ENCODE measurements at regions not wholly inside any gene's neighbourhood (a gene's known extent, or its start where the extent isn't known, plus 50 kb on each side); places are given as distances from the start of the nearest gene placed in this dataset.

- DNase-seq, result no peak
These were observed 747.3 kb upstream of the PIK3C3 start for GRCh38 chr18:41207706-41208105.

- DNase-seq, result no peak
These were observed 748.6 kb upstream of the PIK3C3 start for GRCh38 chr18:41206341-41206830.

- DNase-seq, result no peak
These were observed 755.8 kb upstream of the PIK3C3 start for GRCh38 chr18:41199212-41199611.

- no peak for DNase-seq
These were observed 757.1 kb upstream of the PIK3C3 start for GRCh38 chr18:41197967-41198366.

- DNase-seq, result no peak
These were observed 784.7 kb upstream of the PIK3C3 start for GRCh38 chr18:41170346-41170745.

- DNase-seq, result no peak
These were observed 789.4 kb upstream of the PIK3C3 start for GRCh38 chr18:41165625-41166024.

- DNase-seq, result no peak
These were observed 792.3 kb upstream of the PIK3C3 start for GRCh38 chr18:41162781-41163180.

- DNase-seq, result no peak
These were observed 792.8 kb upstream of the PIK3C3 start for GRCh38 chr18:41162191-41162590.

- DNase-seq, result no peak
These were observed 798.9 kb upstream of the PIK3C3 start for GRCh38 chr18:41155910-41156851.

- no peak for DNase-seq
These were observed 800.0 kb upstream of the PIK3C3 start for GRCh38 chr18:41155025-41155424.

GRCh38 chr18:41153871-41154270 is 801.2 kb upstream of the PIK3C3 start:
- DNase-seq, result no peak

GRCh38 chr18:41150316-41150715 is 804.7 kb upstream of the PIK3C3 start:
- no peak for DNase-seq

GRCh38 chr18:41146301-41146700 is 808.7 kb upstream of the PIK3C3 start:
- DNase-seq, result no peak

GRCh38 chr18:41145516-41145915 is 809.5 kb upstream of the PIK3C3 start:
- no peak for DNase-seq

- DNase-seq, result no peak
These were observed 810.6 kb upstream of the PIK3C3 start for GRCh38 chr18:41144441-41144840.

- DNase-seq, result no peak
These were observed 814.5 kb upstream of the PIK3C3 start for GRCh38 chr18:41140506-41140905.

- no peak for DNase-seq
These were observed 819.9 kb upstream of the PIK3C3 start for GRCh38 chr18:41135146-41135545.

- DNase-seq, result no peak
These were observed 820.6 kb upstream of the PIK3C3 start for GRCh38 chr18:41134426-41134825.

GRCh38 chr18:41131050-41131449 is 824.0 kb upstream of the PIK3C3 start:
- DNase-seq, result no peak

GRCh38 chr18:41128545-41128944 is 826.5 kb upstream of the PIK3C3 start:
- DNase-seq, result no peak

- no peak for DNase-seq
These were observed 826.9 kb upstream of the PIK3C3 start for GRCh38 chr18:41128126-41128525.

GRCh38 chr18:41126541-41127235 is 828.3 kb upstream of the PIK3C3 start:
- DNase-seq, result no peak

GRCh38 chr18:41121116-41121826 is 833.8 kb upstream of the PIK3C3 start:
- no peak for DNase-seq
